ENCODE measurements at regions not wholly inside any gene's neighbourhood (a gene's known extent, or its start where the extent isn't known, plus 50 kb on each side); places are given as distances from the start of the nearest gene placed in this dataset.
"Not testable (repeated sequence)": the region's sequence is repeated elsewhere in the genome, so short reads cannot be mapped to it uniquely, and the experiment has no call there.

DNA sequence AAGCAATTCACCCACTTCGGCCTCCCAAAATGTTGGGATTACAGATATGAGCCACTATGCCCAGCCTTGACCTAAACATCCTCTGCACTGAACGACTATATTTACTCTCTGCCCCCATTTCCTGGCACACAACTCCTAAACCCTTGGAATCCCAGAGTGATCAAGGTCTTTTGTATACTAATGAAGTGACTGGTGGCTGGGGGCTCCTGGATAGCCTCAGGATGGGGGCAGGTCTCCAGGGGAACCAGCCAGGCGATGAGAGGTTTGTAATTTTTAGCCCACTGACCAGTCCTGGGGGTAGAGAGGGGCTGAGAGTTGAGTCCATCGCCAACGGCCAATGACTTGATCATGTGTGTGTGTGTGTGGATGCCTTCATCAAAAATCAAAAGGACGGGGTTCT is 71.1 kb downstream of the FAM50B start:
- DNase-seq (ENCODE audit: low read depth in 2 of 2) = no peak

DNA sequence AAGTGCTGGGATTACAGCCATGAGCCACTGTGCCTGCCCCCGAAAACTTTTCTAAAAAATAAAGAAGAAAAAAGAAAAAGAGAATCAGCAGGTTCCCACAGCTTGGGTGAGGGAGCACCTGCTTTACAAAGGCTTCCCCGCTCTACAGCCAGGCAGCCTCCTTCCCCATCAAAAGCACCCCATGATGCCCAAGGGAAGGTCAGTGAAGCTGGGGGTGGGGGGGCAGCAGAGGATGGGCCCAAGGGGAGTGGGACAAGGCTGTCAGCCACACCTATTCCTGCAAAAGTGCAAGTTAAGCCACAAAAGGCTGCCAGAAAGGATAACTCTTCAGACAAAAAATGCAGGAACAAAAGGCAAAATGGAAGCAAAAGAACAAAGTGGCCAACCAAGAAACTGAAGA is 72.5 kb downstream of the FAM50B start:
- DNase-seq (ENCODE audit: low read depth in 2 of 2) = no peak

- DNase-seq (ENCODE audit: low read depth in 2 of 2) = not testable (repeated sequence)
Observed at GRCh38 chr6:3922619-3923018, 73.4 kb downstream of the FAM50B start.

GRCh38 chr6:3925223-3926149 is 76.3 kb downstream of the FAM50B start:
- not testable (repeated sequence) for DNase-seq (ENCODE audit: low read depth in 2 of 2)

GRCh38 chr6:3926150-3926482 is 76.9 kb downstream of the FAM50B start:
- no peak for DNase-seq (ENCODE audit: low read depth in 2 of 2)

GRCh38 chr6:3928111-3928510 is 78.9 kb downstream of the FAM50B start:
- no peak for DNase-seq (ENCODE audit: low read depth in 2 of 2)

GRCh38 chr6:3929281-3929798 is 80.2 kb downstream of the FAM50B start:
- no peak for DNase-seq (ENCODE audit: low read depth in 2 of 2)

DNA sequence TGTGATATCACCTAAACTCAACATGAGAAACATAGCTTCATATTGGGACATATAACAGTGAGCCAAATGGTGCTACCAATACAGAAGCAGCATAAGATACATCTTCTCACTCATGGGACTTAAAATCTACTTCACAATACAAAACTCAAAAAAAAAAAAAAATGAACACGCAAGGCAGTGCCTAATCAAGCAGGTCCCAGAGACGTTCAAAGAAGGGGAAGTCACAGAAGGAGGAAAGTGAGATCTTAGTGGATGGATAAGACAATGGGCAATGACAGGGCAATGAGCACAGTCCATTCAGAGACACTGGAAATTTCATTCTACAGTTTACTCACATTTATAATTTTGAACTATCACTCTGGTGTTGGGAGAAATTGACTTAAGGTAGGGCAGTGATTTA is 88.3 kb downstream of the FAM50B start:
- DNase-seq (ENCODE audit: low read depth in 2 of 2) = no peak

DNA sequence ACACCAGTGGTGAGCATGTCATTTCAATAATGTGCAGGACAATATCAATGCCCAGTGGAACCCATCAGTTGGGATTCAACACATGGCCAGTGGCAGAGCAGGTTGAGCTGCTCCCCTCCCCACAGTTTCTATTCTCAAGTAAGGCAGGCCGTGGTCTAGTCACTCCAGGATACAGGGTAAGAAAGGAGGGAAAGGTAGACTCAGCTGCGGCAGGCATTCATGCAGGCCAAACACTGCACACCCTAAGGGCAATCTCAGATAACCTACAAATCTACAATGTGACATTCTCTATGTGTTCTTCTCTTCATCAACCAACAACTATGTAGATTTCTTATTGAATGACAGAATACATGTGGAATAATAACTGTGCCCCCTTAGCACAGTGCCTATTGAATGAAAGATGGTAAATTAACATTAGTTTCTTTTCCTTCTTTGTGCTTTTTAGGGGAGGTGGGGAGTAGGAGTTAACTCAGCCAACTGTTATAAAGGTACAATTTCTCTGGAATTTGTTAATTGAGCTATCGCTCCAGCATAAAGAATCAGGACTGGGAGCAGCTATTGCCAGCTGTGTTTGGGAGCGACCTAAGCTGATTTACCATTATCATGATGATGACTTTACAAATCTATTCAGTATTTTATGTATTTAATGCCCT is 89.7 kb downstream of the FAM50B start:
- DNase-seq (ENCODE audit: low read depth in 2 of 2) = no peak

DNA sequence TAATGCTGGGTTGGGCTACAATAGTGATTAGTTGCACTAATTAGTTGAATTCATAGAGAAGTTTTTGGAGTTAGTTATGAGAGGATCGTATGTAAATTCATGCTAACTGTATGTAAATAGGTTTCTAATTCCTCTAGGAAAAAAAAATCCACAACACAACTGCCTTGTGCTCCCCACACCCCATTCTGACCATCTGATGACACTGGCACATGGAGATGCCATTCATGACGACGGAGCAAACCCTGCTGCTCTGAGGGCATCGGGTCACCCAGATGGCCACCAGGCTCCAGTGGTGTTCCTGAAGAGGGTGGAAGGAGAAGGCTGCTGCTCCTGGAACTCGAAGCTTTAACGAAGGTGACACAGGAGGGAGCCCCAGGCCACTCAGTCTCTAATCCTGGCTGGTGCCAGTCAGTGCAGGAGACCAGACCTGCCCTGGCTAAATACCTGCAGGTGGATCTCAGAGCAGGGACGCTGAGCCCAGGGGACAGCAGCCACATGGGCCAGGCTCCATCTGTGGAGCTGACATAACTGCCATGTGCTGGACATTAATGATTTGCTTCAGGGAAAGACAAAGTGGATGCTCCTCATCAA is 90.3 kb downstream of the FAM50B start:
- no peak for DNase-seq (ENCODE audit: low read depth in 2 of 2)

GRCh38 chr6:3939964-3940363 is 90.8 kb downstream of the FAM50B start:
- DNase-seq (ENCODE audit: low read depth in 2 of 2) = no peak

DNA sequence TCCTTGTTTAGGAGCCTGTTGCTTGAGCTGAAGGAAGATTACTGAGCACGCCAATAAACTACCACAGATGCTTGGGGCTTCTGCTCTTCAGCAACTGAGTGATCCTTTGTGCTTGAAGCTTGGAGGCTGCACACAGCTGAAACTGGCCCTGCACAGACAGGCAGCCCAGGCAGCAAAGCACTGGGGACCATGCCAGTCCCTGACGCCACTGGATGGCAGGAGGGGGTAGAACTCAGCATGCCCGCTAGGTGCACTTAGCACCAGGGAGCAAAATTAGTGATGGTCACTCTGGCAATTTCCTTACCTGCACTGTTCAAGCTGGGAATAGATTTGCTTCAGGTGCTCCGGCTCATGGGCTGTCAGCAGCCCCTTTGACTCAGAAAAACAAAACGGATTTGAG is 91.5 kb downstream of the FAM50B start:
- DNase-seq (ENCODE audit: low read depth in 2 of 2) = no peak

- DNase-seq (ENCODE audit: low read depth in 2 of 2) = no peak
Observed at GRCh38 chr6:3943331-3943765, 94.2 kb downstream of the FAM50B start.

DNA sequence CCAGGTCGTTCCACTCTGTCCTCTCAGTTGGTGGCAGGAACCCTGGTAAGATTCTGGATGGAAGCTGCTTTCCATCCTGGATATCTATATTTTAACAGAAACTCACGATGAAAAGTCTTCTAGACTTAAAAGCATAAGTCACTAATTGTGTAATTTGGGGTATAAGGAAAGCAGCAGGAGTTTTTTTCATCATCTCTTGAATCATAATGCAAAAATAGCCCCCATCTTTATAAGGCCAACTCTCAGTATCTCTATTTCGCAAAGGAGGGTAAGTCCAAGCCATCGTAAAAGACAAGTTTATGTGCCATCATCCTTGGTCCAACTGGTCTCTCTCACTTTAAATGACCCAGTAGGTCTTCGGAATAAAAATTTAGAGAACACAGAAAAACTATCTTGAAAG is 95.1 kb downstream of the FAM50B start:
- no peak for DNase-seq (ENCODE audit: low read depth in 2 of 2)

GRCh38 chr6:3946778-3947177 is 97.6 kb downstream of the FAM50B start:
- no peak for DNase-seq (ENCODE audit: low read depth in 2 of 2)

DNA sequence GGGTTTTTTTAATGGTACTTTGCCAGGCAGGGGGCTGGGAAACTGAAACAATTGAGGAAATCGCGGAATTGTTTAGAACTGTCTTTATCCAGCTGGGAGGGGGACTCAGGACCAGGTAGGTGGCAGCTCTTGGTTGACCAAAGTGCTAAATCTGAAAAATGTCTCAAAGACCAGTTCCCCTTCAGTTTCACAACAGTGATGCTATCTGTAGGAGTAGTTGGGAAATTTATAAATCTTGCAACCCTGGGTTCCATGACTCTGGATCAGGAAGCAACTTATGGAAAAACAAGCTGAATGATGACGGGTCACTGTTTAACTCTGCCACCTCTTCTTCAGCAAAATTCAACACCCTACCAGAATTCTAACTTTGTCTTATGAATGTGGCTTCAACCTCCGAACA is 99.7 kb downstream of the FAM50B start:
- no peak for DNase-seq (ENCODE audit: low read depth in 2 of 2)

DNA sequence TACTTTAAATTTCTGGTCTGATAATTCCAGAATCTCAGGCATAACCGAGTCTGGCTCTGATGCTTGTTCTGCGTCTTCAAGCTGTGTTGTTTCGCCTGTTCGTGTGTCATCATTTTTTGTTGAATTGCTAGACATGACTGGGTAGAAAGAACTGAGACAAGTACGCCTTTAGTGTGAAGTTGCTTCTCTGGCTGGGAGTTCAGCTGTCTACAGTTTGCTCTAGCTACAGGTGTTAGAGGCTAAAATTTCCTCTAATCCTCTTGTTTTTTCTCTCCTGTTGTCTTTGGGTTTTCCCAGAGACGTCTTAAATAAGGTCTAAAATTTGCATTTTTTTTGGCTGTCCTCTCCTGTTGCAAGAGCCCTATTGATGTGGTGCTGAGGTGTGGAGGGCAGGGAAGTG is 100.3 kb downstream of the FAM50B start:
- DNase-seq (ENCODE audit: low read depth in 2 of 2) = no peak

GRCh38 chr6:3956054-3956453 is 106.9 kb downstream of the FAM50B start:
- DNase-seq (ENCODE audit: low read depth in 2 of 2) = no peak

DNA sequence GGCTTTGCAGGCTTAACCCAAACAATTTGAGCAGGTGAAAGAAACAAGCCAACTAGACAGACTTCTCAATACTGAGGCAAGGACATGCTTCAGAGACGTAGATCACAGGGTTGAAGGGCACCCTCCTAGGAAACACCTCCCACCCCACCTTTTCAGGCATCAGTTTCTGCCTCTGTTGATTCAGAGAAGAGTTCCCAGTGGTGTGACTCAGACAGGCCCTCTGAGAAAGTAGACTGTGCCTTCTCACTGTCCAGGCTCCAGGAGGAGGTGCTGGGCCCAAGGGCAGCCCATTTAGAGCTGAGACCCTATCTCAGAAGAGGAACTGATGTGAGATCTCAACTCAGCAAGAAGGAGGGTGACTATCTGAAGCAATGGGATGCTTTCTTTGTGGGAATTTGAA is 108.1 kb downstream of the FAM50B start:
- DNase-seq (ENCODE audit: low read depth in 2 of 2) = no peak

DNA sequence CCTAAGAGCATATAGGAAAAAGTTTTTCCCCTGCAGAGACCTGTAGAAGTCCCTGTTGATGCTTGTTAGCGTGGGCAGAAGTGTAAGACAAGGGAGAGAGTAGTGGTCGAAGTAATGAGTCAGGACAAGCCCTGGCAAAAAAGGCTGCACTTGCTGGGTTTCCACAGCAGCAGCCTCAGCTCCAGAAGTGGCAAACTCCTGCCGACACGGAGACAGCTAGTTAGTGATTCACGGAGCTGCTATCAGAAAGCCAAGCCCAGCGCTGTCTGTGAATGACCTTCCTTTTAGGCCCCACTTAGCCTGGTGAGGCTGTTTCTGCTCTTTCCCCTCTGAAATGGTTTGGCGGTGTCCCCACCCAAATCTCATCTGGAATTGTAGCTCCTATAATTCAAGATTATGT is 109.1 kb downstream of the FAM50B start:
- no peak for DNase-seq (ENCODE audit: low read depth in 2 of 2)

GRCh38 chr6:3959385-3959784 is 110.2 kb downstream of the FAM50B start:
- DNase-seq (ENCODE audit: low read depth in 2 of 2) = no peak

GRCh38 chr6:3960754-3961361 is 111.7 kb downstream of the FAM50B start:
- no peak for DNase-seq (ENCODE audit: low read depth in 2 of 2)

Measured in stimulated activated CD4-positive, alpha-beta T cell treated with anti-CD3 and anti-CD28 coated beads, Interleukin-1b, Interleukin-23, amount 100 ng/mL, for 1 hour (primary cell).